Panc1 (cell line): ENCODE measurements at regions not wholly inside any gene's neighbourhood (a gene's known extent, or its start where the extent isn't known, plus 50 kb on each side); places are given as distances from the start of the nearest gene placed in this dataset.

Experiments used
- ATAC-seq: fragments of 200-7000 bp; cut with Tn5 transposase; 2 replicates; pipeline ENCODE4 v1.9.1; 2020; ENCODE audit warnings: mild to moderate bottlenecking, moderate library complexity
- BruUV-seq: library from RNA; stranded (reverse); fragments of 400-500 nt; replicated peaks from 2 replicates; lab custom pipeline; 2021; lab: Mats Ljungman, UMichigan
- CTCF ChIA-PET: fragments of 300-600 bp; sonication (Branson Sonifier 250); formaldehyde crosslinking; loops from one replicate; lab custom pipeline; 2022; ENCODE audit warnings: antibody characterized with exemption; lab: Charles Lee
- POLR2A ChIA-PET: fragments of 300-600 bp; sonication (Branson Sonifier 250); formaldehyde crosslinking; loops from one replicate; lab custom pipeline; 2022; ENCODE audit warnings: antibody characterized with exemption; lab: Charles Lee
- DNase-seq: peaks from one replicate; pipeline ENCODE4 v3.0.0-alpha.2; 2010; ENCODE audit warnings: low read depth, low spot score
- H3K27ac ChIP-seq: 2 replicates; pipeline ENCODE4 v1.5.1; 2011; ENCODE audit warnings: mild to moderate bottlenecking, low read length, inconsistent platforms
- H3K27me3 ChIP-seq: fragments of 200-500 bp; sonication (Bioruptor generic); 2 replicates; pipeline ENCODE4 v1.6.0; 2014; ENCODE audit warnings: low read length, inconsistent platforms; ENCODE audit not compliant: control insufficient read depth, insufficient read depth
- H3K36me3 ChIP-seq: fragments of 200-500 bp; sonication (Bioruptor generic); 2 replicates; pipeline ENCODE4 v1.5.1; 2014; ENCODE audit warnings: inconsistent platforms, mild to moderate bottlenecking, low read length, moderate library complexity; ENCODE audit not compliant: control insufficient read depth, insufficient read depth
- H3K4me1 ChIP-seq: 2 replicates; pipeline ENCODE4 v1.5.1; 2011; ENCODE audit warnings: inconsistent platforms, mild to moderate bottlenecking, low read length, moderate library complexity; ENCODE audit not compliant: control insufficient read depth, insufficient read depth
- H3K4me3 ChIP-seq, 2 experiments: 2 replicates each; pipeline ENCODE4 v1.5.1; 2011 to 2012; ENCODE audit warnings: low read depth in 2 of 2, low read length in 2 of 2, mild to moderate bottlenecking in 2 of 2, inconsistent platforms in 1 of 2, moderate library complexity in 1 of 2
- H3K9me3 ChIP-seq: fragments of 200-500 bp; sonication (Bioruptor generic); 2 replicates; pipeline ENCODE4 v1.5.1; 2014; ENCODE audit warnings: low read depth, mild to moderate bottlenecking, inconsistent platforms, low read length, moderate library complexity; ENCODE audit not compliant: control insufficient read depth, insufficient read depth
- POLR2AphosphoS5 ChIP-seq: IDR thresholded peaks from 2 replicates; pipeline ENCODE4 v1.6.1; 2012; ENCODE audit warnings: mild to moderate bottlenecking, low read depth, low read length, moderate library complexity
- SIN3A ChIP-seq: IDR thresholded peaks from 2 replicates; pipeline ENCODE4 v1.6.1; 2012; ENCODE audit warnings: low read depth, mild to moderate bottlenecking, low read length, moderate library complexity, borderline replicate concordance; ENCODE audit not compliant: insufficient read depth
- TCF7L2 ChIP-seq: IDR thresholded peaks from 2 replicates; pipeline ENCODE4 v1.6.1; 2011; ENCODE audit warnings: mild to moderate bottlenecking, low read depth, low read length, inconsistent platforms
- in situ Hi-C: cut with HindIII; loops from 2 replicates; pipeline ENCODE4 v1.10.0; 2016; ENCODE audit warnings: low sequenced_read_pairs, low pct_unique_long_range_greater_than_20kb
- intact Hi-C: fragments of 100-400 bp; cut with micrococcal nuclease; formaldehyde crosslinking; loops from one replicate; pipeline ENCODE4 v1.10.0; 2022; ENCODE audit not compliant: unreplicated experiment
- TF ChIP-seq, protein P1 (sequence below): fragments of 450-650 bp; IDR thresholded peaks from 2 replicates; pipeline ENCODE4 v1.5.1; 2017; ENCODE audit warnings: mild to moderate bottlenecking
- TF ChIP-seq, protein P2 (sequence below), 2 experiments: IDR thresholded peaks; 2 replicates each; pipeline ENCODE4 v1.6.1; 2011 to 2012; ENCODE audit warnings: low read depth in 2 of 2, control low read depth in 1 of 2, low read length in 1 of 2, mild to moderate bottlenecking in 1 of 2, moderate library complexity in 1 of 2; ENCODE audit not compliant: insufficient read depth in 1 of 2

DNA sequence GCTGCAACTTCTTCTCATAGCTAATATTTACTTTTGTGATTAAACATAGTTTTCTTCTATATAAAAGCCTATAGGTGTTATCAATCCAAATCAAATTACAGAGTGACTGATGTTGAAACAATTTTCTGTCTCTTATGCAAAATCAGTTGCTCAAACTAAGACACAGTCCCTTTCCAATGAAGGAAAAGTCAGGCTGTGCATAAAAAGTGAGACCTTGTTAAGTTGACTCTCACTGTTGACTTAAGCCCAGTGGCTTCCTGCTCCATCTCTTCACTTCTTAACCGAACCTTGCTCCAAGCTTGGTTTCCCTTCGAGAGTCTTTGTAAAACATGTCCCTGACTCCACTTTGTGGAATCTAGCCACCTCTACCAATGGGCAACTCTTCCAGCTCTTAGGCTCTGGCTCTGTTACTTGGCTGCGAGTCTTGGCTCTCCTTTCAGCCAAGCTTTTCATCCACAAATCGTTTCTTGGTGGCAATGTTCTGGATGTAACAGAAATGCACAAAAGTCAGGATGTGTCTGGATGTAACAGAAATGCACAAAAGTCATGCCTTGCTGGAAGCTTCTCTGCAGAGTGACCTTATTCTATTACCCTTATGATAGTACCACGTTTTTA, 118.9 kb downstream of the LIG4 start:
- POLR2A ChIA-PET, result no interaction called here
- intact Hi-C loops (no loop called here), in situ Hi-C loops (no loop called here)
- no TSS peak for BruUV-seq
- Histone ChIP-seq H3K4me1 (no peaks in the 10 kb centered on the region), H3K9me3 (no peaks in the 10 kb centered on the region), H3K27me3 (no peaks in the 10 kb centered on the region), H3K4me3 (no peak overlapping the region), H3K27ac (no peak overlapping the region), H3K36me3 (no peaks in the 10 kb centered on the region)
- ATAC-seq (no peak), DNase-seq (no peak)
- TF ChIP-seq TCF7L2 (no peak), SIN3A (no peak), POLR2AphosphoS5 (no peak)
- TF ChIP-seq, protein P1, sequence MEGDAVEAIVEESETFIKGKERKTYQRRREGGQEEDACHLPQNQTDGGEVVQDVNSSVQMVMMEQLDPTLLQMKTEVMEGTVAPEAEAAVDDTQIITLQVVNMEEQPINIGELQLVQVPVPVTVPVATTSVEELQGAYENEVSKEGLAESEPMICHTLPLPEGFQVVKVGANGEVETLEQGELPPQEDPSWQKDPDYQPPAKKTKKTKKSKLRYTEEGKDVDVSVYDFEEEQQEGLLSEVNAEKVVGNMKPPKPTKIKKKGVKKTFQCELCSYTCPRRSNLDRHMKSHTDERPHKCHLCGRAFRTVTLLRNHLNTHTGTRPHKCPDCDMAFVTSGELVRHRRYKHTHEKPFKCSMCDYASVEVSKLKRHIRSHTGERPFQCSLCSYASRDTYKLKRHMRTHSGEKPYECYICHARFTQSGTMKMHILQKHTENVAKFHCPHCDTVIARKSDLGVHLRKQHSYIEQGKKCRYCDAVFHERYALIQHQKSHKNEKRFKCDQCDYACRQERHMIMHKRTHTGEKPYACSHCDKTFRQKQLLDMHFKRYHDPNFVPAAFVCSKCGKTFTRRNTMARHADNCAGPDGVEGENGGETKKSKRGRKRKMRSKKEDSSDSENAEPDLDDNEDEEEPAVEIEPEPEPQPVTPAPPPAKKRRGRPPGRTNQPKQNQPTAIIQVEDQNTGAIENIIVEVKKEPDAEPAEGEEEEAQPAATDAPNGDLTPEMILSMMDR, result no peak
- TF ChIP-seq, protein P2, sequence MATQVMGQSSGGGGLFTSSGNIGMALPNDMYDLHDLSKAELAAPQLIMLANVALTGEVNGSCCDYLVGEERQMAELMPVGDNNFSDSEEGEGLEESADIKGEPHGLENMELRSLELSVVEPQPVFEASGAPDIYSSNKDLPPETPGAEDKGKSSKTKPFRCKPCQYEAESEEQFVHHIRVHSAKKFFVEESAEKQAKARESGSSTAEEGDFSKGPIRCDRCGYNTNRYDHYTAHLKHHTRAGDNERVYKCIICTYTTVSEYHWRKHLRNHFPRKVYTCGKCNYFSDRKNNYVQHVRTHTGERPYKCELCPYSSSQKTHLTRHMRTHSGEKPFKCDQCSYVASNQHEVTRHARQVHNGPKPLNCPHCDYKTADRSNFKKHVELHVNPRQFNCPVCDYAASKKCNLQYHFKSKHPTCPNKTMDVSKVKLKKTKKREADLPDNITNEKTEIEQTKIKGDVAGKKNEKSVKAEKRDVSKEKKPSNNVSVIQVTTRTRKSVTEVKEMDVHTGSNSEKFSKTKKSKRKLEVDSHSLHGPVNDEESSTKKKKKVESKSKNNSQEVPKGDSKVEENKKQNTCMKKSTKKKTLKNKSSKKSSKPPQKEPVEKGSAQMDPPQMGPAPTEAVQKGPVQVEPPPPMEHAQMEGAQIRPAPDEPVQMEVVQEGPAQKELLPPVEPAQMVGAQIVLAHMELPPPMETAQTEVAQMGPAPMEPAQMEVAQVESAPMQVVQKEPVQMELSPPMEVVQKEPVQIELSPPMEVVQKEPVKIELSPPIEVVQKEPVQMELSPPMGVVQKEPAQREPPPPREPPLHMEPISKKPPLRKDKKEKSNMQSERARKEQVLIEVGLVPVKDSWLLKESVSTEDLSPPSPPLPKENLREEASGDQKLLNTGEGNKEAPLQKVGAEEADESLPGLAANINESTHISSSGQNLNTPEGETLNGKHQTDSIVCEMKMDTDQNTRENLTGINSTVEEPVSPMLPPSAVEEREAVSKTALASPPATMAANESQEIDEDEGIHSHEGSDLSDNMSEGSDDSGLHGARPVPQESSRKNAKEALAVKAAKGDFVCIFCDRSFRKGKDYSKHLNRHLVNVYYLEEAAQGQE (IDR thresholded peaks at IDR 0.05; ENCODE audit: insufficient read depth in 1 of 2, low read depth in 2 of 2, low read length in 1 of 2), result no peak
- CTCF ChIA-PET, result interaction anchor here (0.6 kb wide), 1 partner anchor 321 kb away, joined by 3 read pairs; no protein-coding TSS in a partner anchor

DNA sequence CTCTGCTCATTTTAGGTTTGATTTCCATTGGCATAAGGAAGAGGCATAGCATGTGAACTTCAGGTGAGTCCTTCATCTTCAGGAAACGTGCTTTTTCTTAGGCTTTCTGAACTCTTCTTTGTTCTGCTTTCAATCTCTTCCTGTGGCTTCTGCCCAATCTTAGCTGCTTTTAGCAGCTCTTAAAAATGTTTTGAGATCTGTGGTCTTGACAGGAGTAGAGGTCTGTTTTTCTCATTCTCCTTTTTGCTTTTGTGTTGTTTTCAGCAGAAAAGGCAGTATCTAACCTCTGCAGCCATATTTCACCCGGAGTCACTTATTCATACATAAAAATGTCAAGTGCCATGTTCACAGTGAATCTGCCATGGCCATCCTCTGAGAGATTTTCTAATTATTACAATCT, 120.3 kb downstream of the LIG4 start:
- ChIA-PET POLR2A (no interaction called here), CTCF (no interaction called here)
- Histone ChIP-seq H3K9me3 (no peaks in the 10 kb centered on the region), H3K36me3 (no peaks in the 10 kb centered on the region), H3K27me3 (no peaks in the 10 kb centered on the region), H3K4me3 (no peak overlapping the region), H3K27ac (no peak overlapping the region), H3K4me1 (no peaks in the 10 kb centered on the region)
- intact Hi-C loops, result no loop called here
- in situ Hi-C loops, result no loop called here
- ATAC-seq (no peak), DNase-seq (no peak)
- TF ChIP-seq POLR2AphosphoS5 (no peak), SIN3A (no peak), TCF7L2 (no peak)
- TF ChIP-seq, protein P1, result no peak
- TF ChIP-seq, protein P2 (IDR thresholded peaks at IDR 0.05; ENCODE audit: insufficient read depth in 1 of 2, low read depth in 2 of 2, low read length in 1 of 2), result no peak
- BruUV-seq, result no TSS peak
